ENCODE measurements at regions not wholly inside any gene's neighbourhood (a gene's known extent, or its start where the extent isn't known, plus 50 kb on each side); places are given as distances from the start of the nearest gene placed in this dataset.

- Histone ChIP-seq H3K36me3 (no peaks in the 10 kb centered on the region), H3K9me3 (no peaks in the 10 kb centered on the region), H3K4me1 (no peaks in the 10 kb centered on the region), H3K4me3 (no peak overlapping the region), H3K27ac (no peak overlapping the region), H3K27me3 (peaks cover 0 to 7% (median 0%) of the 10 kb centered on the region in 7 donors)
- ATAC-seq: no peak
- no peak for DNase-seq
- intact Hi-C loops (cut with DNase I): no loop called here
- 34 to 47% methylated on average over 5 of the region's 5 CpGs for WGBS, 2 donors
- TF ChIP-seq, protein P1, sequence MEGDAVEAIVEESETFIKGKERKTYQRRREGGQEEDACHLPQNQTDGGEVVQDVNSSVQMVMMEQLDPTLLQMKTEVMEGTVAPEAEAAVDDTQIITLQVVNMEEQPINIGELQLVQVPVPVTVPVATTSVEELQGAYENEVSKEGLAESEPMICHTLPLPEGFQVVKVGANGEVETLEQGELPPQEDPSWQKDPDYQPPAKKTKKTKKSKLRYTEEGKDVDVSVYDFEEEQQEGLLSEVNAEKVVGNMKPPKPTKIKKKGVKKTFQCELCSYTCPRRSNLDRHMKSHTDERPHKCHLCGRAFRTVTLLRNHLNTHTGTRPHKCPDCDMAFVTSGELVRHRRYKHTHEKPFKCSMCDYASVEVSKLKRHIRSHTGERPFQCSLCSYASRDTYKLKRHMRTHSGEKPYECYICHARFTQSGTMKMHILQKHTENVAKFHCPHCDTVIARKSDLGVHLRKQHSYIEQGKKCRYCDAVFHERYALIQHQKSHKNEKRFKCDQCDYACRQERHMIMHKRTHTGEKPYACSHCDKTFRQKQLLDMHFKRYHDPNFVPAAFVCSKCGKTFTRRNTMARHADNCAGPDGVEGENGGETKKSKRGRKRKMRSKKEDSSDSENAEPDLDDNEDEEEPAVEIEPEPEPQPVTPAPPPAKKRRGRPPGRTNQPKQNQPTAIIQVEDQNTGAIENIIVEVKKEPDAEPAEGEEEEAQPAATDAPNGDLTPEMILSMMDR (IDR thresholded peaks at IDR 0.05): no peak
These were observed 80.8 kb upstream of the CNEP1R1 start for GRCh38 chr16:49944221-49944620.

- Histone ChIP-seq H3K27ac (no peak overlapping the region), H3K4me1 (no peaks in the 10 kb centered on the region), H3K9me3 (no peaks in the 10 kb centered on the region), H3K27me3 (peaks cover 0 to 7% (median 0%) of the 10 kb centered on the region in 7 donors), H3K36me3 (no peaks in the 10 kb centered on the region), H3K4me3 (no peak overlapping the region)
- DNase-seq (no peak), ATAC-seq (no peak)
- 88 to 90% methylated on average over 7 of the region's 7 CpGs for WGBS, 2 donors
- TF ChIP-seq, protein P1 (IDR thresholded peaks at IDR 0.05): no peak
- intact Hi-C loops (cut with DNase I): no loop called here
These were observed 76.9 kb upstream of the CNEP1R1 start for GRCh38 chr16:49947907-49948678.

GRCh38 chr16:49951574-49952195 lies 73.3 kb upstream of the CNEP1R1 start:
- 84 to 89% methylated on average over 16 of the region's 16 CpGs for WGBS, 2 donors
- no peak for ATAC-seq
- no peak for DNase-seq
- no peaks in the 10 kb centered on the region for H3K36me3 ChIP-seq
- TF ChIP-seq, protein P1 (IDR thresholded peaks at IDR 0.05): no peak
- intact Hi-C loops (cut with DNase I): no loop called here
- peaks cover 0 to 7% (median 0%) of the 10 kb centered on the region in 7 donors for H3K27me3 ChIP-seq
- no peak overlapping the region for H3K27ac ChIP-seq
- H3K4me3 ChIP-seq: no peak overlapping the region
- no peaks in the 10 kb centered on the region for H3K9me3 ChIP-seq
- no peaks in the 10 kb centered on the region for H3K4me1 ChIP-seq

DNA sequence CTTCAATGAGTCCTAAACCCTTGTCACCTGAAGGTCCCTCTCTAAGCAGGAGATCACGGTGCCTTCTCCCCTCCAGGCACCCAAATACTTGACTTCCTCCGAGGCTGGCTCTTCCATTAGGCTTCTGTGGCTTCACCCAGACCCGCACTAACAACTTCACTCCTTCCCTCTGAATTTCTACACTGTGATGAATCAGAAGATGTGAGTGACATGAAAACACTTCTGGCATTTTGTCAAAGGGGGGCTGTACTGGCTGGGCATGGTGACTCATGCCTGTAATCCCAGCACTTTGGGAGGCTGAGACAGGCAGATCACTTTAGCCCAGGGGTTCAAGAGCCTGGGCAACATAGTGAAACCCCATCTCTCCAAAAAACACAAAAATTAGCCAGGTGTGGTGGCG lies 72.6 kb upstream of the CNEP1R1 start:
- Histone ChIP-seq H3K27me3 (peaks cover 0 to 4% (median 0%) of the 10 kb centered on the region in 7 donors), H3K27ac (no peak overlapping the region), H3K36me3 (no peaks in the 10 kb centered on the region), H3K9me3 (no peaks in the 10 kb centered on the region), H3K4me1 (no peaks in the 10 kb centered on the region), H3K4me3 (no peak overlapping the region)
- 77 to 80% methylated on average over 4 of the region's 4 CpGs for WGBS, 2 donors
- TF ChIP-seq, protein P1 (IDR thresholded peaks at IDR 0.05): no peak
- DNase-seq (no peak), ATAC-seq (no peak)
- intact Hi-C loops (cut with DNase I): no loop called here

Data from heart right ventricle (tissue), 16 donors.